Thoracic aorta (tissue), 2 donors: ENCODE measurements at regions not wholly inside any gene's neighbourhood (a gene's known extent, or its start where the extent isn't known, plus 50 kb on each side); places are given as distances from the start of the nearest gene placed in this dataset.

ENCODE experiments used
- ATAC-seq: fragments of 150-250 bp; one replicate; pipeline ENCODE4 v1.8.0; 2017; ENCODE audit warnings: low read depth; ENCODE audit not compliant: insufficient number of reproducible peaks, low FRiP score
- DNase-seq: peaks from one replicate; pipeline ENCODE4 v3.0.0-alpha.2; 2020; ENCODE audit warnings: low spot score
- H3K27ac ChIP-seq, 2 donors: fragments of 200-600 bp; sonication (generic); 1 replicate in 1 of 2; 2 replicates in 1 of 2; pipeline ENCODE4 v1.5.1; 2016; ENCODE audit warnings: mild to moderate bottlenecking in 2 of 2, moderate library complexity in 2 of 2
- H3K27me3 ChIP-seq: fragments of 200-600 bp; sonication (generic); replicated peaks from 2 replicates; pipeline ENCODE4 v1.6.0; 2016; ENCODE audit warnings: mild to moderate bottlenecking; ENCODE audit not compliant: insufficient read depth
- H3K36me3 ChIP-seq: fragments of 200-600 bp; sonication (generic); one replicate; pipeline ENCODE4 v1.5.1; 2016
- H3K4me1 ChIP-seq, 2 donors: fragments of 200-600 bp; sonication (generic); 1 replicate in 1 of 2; 2 replicates in 1 of 2; pipeline versions ENCODE4 v1.5.1 to v1.6.0; 2016; ENCODE audit warnings: low read depth in 2 of 2, mild to moderate bottlenecking in 1 of 2; ENCODE audit not compliant: control insufficient read depth in 1 of 2
- H3K4me3 ChIP-seq: fragments of 200-600 bp; sonication (generic); 2 replicates; pipeline ENCODE4 v1.5.1; 2016; ENCODE audit warnings: mild to moderate bottlenecking
- H3K9me3 ChIP-seq: fragments of 200-600 bp; sonication (generic); 2 replicates; pipeline ENCODE4 v1.5.1; 2016
- TF ChIP-seq, protein P1 (sequence below): fragments of 200-600 bp; sonication (generic); IDR thresholded peaks from one replicate; pipeline ENCODE4 v1.5.1; 2019; ENCODE audit warnings: antibody characterized with exemption

DNA sequence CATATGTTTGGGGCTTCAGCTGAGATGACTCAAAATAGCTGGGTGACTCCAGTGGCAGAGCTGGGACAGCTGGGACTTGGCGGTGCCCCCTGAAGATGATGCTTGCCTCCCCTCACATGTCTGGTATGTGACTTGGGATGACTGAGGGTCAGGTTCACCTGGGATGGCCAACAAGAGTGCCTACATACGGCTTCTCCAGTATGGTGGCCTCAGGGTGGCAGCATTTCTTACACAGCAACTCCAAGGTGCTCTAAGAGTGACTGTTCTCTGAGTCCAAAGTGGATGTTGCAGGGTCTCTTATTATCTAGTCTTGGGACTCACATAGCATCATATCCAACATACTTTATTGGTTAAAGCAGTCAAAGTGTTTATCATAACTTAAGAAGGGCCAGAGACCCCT is 87.8 kb upstream of the CENPW start:
- ATAC-seq (no peak), DNase-seq (no peak)
- H3K27me3 ChIP-seq, result no peaks in the 10 kb centered on the region
- H3K36me3 ChIP-seq, result no peaks in the 10 kb centered on the region
- no peak overlapping the region for H3K4me3 ChIP-seq
- H3K27ac ChIP-seq, result no peak overlapping the region
- peaks cover 0 to 3% of the 10 kb centered on the region in 2 donors for H3K4me1 ChIP-seq
- no peaks in the 10 kb centered on the region for H3K9me3 ChIP-seq
- TF ChIP-seq, protein P1, sequence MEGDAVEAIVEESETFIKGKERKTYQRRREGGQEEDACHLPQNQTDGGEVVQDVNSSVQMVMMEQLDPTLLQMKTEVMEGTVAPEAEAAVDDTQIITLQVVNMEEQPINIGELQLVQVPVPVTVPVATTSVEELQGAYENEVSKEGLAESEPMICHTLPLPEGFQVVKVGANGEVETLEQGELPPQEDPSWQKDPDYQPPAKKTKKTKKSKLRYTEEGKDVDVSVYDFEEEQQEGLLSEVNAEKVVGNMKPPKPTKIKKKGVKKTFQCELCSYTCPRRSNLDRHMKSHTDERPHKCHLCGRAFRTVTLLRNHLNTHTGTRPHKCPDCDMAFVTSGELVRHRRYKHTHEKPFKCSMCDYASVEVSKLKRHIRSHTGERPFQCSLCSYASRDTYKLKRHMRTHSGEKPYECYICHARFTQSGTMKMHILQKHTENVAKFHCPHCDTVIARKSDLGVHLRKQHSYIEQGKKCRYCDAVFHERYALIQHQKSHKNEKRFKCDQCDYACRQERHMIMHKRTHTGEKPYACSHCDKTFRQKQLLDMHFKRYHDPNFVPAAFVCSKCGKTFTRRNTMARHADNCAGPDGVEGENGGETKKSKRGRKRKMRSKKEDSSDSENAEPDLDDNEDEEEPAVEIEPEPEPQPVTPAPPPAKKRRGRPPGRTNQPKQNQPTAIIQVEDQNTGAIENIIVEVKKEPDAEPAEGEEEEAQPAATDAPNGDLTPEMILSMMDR, result no peak

DNA sequence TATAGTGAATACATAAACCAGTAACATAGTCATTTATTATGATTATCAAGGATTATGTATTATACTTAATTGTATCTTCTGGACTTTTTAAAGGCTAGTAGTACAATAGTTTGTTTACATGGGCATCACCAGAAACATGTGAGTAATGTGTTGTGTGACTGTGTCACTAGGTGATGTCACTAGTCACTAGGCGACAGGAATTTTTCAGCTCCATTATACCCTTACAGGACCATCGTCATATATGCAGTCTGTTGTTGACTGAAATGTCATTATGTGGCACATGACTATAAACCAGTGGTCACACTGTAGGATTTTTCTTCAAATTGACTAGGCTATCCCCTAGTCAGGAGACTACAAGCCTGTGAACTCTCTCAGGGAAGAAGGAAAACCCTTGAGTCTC is 86.5 kb upstream of the CENPW start:
- TF ChIP-seq, protein P1, result no peak
- Histone ChIP-seq H3K9me3 (no peaks in the 10 kb centered on the region), H3K4me1 (peaks cover 0 to 3% of the 10 kb centered on the region in 2 donors), H3K4me3 (no peak overlapping the region), H3K27me3 (no peaks in the 10 kb centered on the region), H3K36me3 (no peaks in the 10 kb centered on the region), H3K27ac (no peak overlapping the region)
- DNase-seq, result no peak
- no peak for ATAC-seq

DNA sequence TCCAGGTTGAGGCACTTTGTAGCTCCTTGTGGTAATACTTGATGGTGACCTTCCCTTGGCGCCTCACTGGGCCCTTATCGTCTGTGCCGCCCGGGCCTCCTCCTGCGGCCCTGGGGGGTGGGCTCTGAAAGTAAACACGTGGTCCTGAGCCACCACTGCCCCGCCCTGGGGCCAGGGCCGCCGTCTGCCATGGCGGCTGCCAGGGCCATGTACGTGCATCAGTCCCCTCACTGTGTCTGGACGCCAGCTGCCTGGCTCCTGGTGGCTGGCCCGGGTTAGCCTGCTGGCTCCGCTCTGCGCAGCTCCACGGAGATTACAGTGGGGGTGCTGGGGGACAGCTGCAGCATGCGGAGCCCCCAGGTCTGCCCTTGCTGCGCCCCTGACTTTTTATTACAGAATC is 81.8 kb upstream of the CENPW start:
- TF ChIP-seq, protein P1, result no peak
- Histone ChIP-seq H3K36me3 (no peaks in the 10 kb centered on the region), H3K27ac (no peak overlapping the region), H3K9me3 (peaks cover 12% of the 10 kb centered on the region), H3K4me3 (no peak overlapping the region), H3K27me3 (no peaks in the 10 kb centered on the region), H3K4me1 (peaks cover 0 to 3% of the 10 kb centered on the region in 2 donors)
- DNase-seq (no peak), ATAC-seq (no peak)

DNA sequence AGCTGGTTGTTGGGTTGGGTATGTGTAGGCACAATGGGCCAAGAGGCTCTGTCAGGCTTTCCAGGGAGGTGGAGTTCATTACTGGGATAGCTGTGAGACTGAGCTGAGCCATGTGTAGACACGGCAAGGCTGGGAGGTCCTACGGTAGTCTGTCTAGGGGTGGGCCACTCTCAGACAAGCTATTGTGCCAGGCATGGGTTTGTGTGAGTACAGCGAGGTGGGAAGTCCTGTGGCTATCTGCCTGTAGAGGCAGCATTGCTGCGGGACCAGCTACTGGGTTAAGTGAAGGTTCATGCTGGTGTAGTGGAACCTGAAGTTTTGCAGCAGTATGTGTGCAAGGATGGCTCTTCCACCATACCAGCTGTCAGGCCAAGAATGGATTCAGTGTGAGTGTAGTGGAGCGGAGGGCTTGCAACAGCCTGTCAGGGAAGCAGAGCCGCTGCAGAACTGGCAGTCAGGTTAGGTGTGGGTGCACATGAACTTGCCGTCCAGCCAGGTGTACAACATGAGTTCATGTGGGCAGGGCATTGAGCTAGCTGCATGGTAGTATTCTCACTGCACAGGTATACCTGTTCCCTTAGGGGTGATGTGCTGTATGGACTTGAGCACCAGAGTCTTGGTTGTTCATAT is 78.0 kb upstream of the CENPW start:
- Histone ChIP-seq H3K9me3 (peaks cover 12% of the 10 kb centered on the region), H3K36me3 (no peaks in the 10 kb centered on the region), H3K27me3 (no peaks in the 10 kb centered on the region), H3K4me1 (no peaks in the 10 kb centered on the region), H3K27ac (no peak overlapping the region), H3K4me3 (no peak overlapping the region)
- ATAC-seq (no peak), DNase-seq (no peak)
- TF ChIP-seq, protein P1, result no peak

DNA sequence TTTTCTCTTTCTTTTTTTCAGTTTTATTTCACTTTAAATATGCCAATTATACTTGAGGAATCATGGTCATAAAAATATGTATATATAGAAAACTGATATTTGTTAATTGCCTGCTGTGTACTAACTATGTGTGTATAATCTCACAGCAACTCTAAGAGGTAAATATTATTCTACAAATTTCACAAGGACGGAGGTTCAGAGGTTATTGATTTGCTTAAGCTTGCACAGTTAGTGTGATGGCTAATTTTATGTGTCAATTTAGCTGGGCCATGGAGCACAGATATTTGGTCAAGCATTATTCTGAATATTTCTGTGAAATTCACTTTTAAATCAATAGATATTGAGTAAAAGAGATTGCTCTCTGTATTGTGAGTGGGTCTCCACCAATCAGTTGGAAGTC is 75.7 kb upstream of the CENPW start:
- Histone ChIP-seq H3K27ac (no peak overlapping the region), H3K36me3 (no peaks in the 10 kb centered on the region), H3K4me3 (no peak overlapping the region), H3K27me3 (no peaks in the 10 kb centered on the region), H3K4me1 (peaks cover 4 to 14% of the 10 kb centered on the region in 2 donors), H3K9me3 (peaks cover 9% of the 10 kb centered on the region)
- no peak for ATAC-seq
- no peak for DNase-seq
- TF ChIP-seq, protein P1, result no peak
